GM12865 (cell line): ENCODE measurements at regions not wholly inside any gene's neighbourhood (a gene's known extent, or its start where the extent isn't known, plus 50 kb on each side); places are given as distances from the start of the nearest gene placed in this dataset.

Source experiments
- DNase-seq: peaks from one replicate; pipeline ENCODE4 v3.0.0; 2010; ENCODE audit warnings: low read depth
- H3K4me3 ChIP-seq: 2 replicates; pipeline ENCODE4 v1.5.1; 2011; ENCODE audit warnings: mild to moderate bottlenecking, low read depth, low read length, control low read depth
- TF ChIP-seq, protein P1 (sequence below): IDR thresholded peaks from 2 replicates; pipeline ENCODE4 v1.5.1; 2011; ENCODE audit warnings: low read length, control low read depth, low read depth, inconsistent platforms; ENCODE audit not compliant: insufficient read depth; ENCODE audit errors: missing control alignments

- no peak overlapping the region for H3K4me3 ChIP-seq
- TF ChIP-seq, protein P1, sequence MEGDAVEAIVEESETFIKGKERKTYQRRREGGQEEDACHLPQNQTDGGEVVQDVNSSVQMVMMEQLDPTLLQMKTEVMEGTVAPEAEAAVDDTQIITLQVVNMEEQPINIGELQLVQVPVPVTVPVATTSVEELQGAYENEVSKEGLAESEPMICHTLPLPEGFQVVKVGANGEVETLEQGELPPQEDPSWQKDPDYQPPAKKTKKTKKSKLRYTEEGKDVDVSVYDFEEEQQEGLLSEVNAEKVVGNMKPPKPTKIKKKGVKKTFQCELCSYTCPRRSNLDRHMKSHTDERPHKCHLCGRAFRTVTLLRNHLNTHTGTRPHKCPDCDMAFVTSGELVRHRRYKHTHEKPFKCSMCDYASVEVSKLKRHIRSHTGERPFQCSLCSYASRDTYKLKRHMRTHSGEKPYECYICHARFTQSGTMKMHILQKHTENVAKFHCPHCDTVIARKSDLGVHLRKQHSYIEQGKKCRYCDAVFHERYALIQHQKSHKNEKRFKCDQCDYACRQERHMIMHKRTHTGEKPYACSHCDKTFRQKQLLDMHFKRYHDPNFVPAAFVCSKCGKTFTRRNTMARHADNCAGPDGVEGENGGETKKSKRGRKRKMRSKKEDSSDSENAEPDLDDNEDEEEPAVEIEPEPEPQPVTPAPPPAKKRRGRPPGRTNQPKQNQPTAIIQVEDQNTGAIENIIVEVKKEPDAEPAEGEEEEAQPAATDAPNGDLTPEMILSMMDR, result no peak
- no peak for DNase-seq
Measured at GRCh38 chr2:200095436-200095835, 140.1 kb downstream of the MAIP1 start.

GRCh38 chr2:200099256-200099655, 143.9 kb downstream of the MAIP1 start:
- H3K4me3 ChIP-seq, result no peak overlapping the region
- DNase-seq, result no peak
- TF ChIP-seq, protein P1, result no peak

GRCh38 chr2:200100027-200100426, 144.6 kb downstream of the MAIP1 start:
- no peak for DNase-seq
- TF ChIP-seq, protein P1, result no peak
- no peak overlapping the region for H3K4me3 ChIP-seq

DNA sequence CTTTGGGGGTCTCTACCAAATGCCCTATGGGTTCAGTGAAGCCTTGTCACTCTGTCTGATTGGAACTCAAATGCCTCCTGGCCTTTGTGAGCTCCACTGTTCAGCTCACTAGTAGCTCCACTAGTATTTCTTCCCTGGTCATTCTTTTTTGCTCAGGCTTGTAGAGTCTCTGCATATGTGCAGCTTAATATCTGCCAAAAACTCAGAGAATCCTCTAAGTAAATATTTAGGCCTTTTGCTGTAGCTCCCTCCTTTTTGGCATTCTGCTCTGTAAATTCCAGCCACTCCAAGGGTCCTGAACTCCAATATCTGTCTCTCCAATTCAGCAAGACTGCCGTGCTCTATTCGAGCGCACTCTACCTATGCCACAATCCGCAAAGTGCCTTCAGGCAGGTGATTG, 146.5 kb downstream of the MAIP1 start:
- DNase-seq, result no peak
- H3K4me3 ChIP-seq, result no peak overlapping the region
- TF ChIP-seq, protein P1, result no peak

DNA sequence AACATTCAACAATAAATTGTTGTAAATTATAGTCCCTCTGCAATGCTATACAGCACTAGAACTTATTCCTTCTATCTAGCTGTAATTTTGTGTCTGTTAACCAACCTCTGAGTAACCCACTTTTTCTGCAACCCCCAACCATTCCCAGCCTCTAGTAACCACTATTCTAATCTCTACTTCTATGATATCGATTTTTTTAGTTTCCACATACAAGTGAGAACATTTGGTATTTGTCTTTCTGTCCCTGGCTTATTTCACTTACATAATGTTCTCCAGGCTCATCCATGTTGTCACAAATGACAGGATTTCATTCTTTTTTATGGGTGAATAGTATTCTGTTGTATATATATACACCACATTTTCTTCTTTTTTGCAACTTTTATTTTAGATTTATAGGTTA, 147.6 kb downstream of the MAIP1 start:
- no peak for DNase-seq
- no peak overlapping the region for H3K4me3 ChIP-seq
- TF ChIP-seq, protein P1, result no peak

- H3K4me3 ChIP-seq, result no peak overlapping the region
- DNase-seq, result no peak
- TF ChIP-seq, protein P1, result no peak
Measured at GRCh38 chr2:200104015-200104414, 148.6 kb downstream of the MAIP1 start.

- DNase-seq, result no peak
- H3K4me3 ChIP-seq, result no peak overlapping the region
- TF ChIP-seq, protein P1, result no peak
Measured at GRCh38 chr2:200107514-200108217, 152.3 kb downstream of the MAIP1 start.
